Cerebellar nuclear complex (tissue), 1 donor: ENCODE measurements at regions not wholly inside any gene's neighbourhood (a gene's known extent, or its start where the extent isn't known, plus 50 kb on each side); places are given as distances from the start of the nearest gene placed in this dataset.

ENCODE experiments used
- DNase-seq, 2 experiments: peaks; one replicate each; lab custom pipeline; 2025; lab: John Stamatoyannopoulos, UW

DNA sequence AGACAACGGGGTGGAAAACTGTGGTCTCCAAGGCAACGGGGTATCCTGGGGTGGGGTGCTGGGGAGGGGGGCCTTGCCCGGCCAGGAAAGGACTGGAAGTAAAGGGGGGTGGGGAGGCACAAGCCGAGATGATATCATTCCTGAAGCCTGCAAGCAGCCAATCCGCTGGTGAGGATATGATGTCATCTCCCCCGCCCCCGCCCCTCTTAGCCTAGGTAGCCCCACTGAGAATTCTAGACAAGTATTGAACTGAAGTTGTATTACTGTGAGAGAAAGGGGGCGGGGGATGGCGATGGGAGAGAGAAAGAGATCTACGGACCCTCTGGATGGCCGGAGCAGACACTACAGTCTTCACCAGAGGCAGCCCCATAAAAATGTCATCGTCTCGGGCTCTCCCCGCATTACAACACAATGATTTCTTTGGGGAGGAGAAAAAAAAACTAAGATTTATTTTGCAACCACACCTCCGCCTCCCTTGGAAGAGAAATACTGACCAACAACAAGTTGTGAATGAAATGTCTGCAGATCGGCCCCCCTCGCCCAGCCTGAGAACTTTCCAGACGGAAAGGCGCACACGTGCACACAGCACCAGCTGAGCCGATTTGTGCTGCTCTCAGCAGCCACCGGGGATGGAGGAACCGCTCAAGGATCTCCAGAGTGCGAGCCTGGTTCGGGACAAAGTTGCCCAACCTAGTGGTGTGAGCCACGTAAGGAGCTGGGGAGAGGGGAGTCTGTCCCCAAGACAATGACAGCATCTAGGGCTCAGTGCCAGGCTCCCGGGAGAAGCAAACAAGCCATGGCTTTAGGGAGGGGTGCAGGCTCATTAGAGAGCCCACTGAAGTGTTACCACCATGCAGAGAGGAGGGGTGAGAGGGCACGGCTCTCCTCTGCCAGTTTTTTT is 222.1 kb downstream of the SOX9 start:
- no peak for DNase-seq

DNA sequence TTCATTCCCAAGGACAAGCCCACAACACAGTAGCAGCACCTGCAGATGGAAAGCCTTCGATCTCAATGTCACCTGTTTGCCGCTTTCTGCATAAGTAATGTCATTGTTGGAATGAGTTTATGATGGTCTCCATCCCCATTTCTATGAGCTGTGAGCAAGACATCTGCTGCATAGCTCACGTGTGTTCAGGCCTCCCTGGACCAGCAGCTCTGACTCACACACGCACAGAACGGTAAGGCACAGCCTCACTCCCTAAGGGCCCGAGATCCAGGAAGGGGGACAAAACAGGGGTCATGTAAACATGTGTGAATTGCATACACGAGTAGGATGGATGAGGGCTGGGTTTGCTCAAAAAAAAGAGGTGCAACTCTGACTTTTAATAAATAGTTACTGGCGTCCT is 223.1 kb downstream of the SOX9 start:
- DNase-seq, result no peak

DNA sequence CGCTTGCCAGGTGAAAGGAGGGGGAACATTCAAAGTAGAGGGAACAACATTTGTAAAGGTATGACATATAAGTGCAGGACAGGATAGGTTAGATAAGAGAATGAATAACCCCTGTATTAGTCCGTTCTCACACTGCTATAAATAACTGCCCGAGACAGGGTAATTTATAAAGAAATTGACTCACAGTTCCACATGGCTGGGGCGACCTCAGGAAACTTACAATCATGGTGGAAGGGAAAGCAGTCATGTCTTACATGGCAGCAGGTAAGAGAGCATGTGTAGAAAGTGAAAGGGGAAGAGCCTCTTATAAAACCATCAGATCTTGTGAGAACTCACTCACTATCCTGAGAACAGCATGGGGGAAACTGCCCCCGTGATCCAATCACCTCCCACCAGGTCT is 223.8 kb downstream of the SOX9 start:
- no peak for DNase-seq

DNA sequence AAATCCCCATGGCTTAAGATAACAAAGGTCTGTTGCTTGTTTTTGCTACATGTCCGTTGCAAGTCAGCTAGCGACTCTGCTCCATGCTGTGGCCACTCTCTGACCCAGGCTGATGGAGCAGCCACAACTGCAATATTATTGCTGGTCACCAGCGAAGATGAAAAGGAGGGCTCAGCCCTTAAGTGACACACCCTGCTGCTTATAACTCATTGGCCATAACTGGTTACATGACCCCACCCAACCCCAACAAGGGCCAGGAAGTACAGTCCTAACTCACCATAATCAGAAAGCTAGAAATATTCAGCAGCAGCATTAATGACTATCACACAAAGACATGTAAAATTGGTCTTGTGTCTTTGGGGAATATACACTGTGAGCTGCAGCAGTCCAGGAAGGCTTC is 224.3 kb downstream of the SOX9 start:
- no peak for DNase-seq

DNA sequence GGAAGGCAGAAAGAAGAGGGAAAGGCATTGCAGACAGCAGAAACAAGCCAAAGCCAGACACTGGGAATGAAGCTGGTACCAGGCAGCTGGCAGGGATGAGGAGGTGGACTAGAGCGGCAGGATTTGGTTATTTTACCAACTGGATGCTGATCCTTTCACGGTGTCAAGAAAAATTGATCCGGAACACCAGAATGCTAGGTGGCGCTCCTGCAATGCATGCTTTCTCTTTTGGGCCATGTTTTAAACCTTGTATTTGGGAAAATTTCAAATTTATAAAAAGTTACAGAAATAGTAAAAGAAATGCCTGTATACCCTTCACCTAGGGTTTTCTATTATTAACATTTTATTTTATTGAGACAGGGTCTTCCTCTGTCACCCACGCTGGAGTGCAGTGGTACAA is 224.7 kb downstream of the SOX9 start:
- DNase-seq, result no peak

DNA sequence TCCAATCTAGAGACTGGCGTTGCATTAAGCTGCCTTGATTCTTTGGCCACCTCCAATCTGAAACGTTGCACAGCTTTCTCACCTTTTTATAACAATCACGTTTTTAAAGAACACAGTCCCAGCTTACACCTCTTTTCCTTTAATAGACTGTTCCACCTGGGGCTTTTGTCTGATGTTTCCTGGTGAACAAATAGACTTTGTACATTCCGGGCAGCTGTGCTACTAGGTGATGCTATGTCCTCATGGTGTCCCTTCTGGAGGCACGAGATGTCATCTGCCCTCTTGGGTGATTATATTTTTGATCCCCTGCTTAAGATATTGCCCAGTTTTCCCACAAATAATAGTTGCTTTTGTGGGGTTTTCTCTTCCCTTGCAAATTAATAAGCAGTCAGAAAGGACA is 225.5 kb downstream of the SOX9 start:
- no peak for DNase-seq

DNA sequence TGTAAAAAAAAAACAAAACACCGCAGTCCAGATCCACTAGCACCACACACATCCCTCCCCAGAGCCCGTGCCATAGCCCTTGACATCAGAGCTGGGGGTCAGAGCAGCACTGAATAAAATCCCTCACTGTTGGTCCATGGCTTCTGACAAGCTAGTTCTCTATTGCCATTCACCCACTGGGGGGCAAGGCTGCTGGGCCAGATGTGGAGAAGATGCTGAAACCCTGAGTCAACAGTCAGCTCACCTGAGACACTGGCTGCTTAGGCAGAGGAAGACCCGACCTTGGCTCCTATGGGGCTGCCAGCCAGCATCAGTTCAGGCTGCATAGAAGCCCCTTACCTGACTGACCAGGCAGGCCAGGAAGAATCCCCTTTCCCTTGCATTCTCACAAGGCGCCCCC is 228.2 kb downstream of the SOX9 start:
- DNase-seq, result no peak

DNA sequence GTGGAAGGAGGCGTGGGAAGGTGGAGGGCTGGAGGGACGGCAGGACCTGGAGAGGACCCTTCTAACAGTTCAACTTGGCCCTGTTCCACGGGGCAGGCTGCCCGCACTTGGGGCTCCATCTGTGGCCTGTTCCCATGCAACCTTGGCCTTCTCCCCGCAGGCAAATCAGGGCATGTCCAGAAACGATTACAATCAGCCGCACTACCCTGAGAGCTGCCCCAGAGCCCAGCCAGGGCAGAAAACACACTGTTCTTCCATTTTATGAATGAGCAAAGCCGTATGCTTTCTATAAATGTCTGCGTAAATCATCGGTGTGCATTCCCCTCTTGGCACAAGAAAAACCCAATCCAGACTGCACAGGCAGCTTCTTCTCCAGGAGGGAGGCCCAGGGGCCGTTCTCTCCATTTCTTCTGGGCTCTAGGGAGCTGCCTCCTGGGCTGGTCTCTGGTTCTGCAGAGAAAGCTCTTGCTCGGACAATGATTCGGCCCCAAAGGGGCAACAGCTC is 228.7 kb downstream of the SOX9 start:
- DNase-seq, result no peak

DNA sequence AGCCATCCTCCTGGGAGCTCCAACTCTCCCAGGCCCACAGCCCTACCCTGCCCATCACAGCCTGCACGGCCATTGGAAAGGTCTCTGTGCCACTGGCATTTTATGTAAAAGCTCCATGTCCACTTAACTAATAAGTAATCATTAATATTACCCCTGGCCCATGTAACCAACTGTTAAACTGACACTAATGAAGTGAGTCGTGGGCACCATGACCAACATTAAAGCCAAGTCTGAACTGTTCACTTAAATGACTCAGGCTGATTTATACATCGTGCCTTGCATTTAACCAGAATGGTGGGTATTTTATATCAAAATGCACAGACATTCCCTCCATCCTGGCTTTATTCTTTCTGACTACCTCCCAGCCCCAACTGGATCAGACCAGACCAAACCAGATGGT is 229.3 kb downstream of the SOX9 start:
- DNase-seq, result no peak

DNA sequence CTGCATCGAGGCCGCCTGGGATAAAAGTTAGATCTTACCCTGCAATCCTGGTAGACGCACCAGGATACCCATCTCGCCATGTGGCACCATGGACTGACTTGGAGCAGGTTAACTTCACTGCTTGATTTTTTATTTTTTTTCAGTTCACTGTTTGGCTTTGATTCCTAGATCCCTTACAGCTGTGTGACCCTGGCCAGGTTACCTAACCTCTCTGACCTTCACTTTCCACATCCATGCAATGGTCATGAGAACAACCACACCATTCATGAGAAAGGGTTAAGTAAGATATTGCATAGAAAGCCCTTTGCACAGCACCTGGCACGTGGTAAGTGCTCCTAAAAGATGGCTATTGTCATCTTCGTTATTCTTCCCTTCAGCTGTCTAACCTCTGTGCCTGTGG is 230.5 kb downstream of the SOX9 start:
- no peak for DNase-seq

DNA sequence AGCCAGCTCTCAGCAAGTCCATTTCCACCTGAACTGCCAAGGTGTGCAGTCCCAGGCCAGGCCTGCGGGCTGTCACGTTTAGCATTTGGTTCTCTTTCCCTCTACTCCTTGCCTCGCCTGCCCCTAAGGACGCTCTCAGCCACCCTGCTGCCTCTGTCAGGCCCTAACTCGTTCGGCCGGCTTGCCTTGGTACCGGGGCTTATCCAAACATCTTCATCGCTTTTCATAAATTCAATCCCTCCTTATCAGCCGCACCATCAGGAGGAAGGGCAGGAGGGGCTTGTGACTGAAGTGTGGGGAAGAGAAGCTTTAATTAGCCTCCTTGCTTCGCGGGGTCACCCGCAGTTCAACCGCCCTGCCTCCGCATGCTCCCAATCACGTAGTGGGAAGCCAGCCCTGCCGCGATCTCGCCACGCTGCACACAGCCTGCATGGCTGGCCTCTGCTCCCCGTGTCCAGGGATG is 231.1 kb downstream of the SOX9 start:
- no peak for DNase-seq

DNA sequence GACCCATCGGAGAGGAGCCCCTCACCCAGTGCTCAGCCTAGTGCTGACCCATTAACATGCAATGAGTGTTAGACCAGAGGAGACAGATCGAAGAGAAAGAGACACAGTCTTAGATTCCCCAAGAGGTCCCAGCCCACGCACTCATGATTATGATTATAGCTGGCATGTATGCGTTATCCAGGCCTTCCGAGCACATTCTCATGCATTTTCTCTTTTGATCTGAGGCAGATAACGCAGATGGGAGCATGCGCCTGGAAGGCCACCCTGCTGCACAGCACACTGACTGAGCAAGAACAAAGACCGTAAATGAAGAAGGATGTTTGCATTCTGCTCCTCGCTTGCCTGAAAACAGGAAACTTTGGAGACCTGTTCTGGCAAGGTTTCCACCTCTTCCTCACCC is 232.7 kb downstream of the SOX9 start:
- no peak for DNase-seq

DNA sequence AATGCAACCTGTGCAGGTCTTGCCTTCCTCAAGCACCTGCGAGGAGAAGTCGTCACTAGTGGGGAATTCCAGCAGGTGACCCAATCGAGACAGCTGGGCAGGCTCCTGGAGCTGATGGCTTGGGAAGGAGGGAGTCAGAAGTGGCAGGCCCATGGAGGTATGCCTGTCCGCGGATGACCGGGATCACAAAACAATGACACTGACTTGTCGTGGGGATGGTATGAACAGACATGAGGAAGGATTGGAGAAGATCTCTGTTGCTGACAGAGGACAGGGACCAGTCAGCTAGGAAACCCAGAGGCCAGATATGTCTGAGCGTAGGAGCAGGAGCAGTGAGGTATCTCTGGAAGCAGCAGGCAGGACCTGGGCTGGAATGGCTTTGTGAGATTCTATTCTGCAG is 233.3 kb downstream of the SOX9 start:
- no peak for DNase-seq

DNA sequence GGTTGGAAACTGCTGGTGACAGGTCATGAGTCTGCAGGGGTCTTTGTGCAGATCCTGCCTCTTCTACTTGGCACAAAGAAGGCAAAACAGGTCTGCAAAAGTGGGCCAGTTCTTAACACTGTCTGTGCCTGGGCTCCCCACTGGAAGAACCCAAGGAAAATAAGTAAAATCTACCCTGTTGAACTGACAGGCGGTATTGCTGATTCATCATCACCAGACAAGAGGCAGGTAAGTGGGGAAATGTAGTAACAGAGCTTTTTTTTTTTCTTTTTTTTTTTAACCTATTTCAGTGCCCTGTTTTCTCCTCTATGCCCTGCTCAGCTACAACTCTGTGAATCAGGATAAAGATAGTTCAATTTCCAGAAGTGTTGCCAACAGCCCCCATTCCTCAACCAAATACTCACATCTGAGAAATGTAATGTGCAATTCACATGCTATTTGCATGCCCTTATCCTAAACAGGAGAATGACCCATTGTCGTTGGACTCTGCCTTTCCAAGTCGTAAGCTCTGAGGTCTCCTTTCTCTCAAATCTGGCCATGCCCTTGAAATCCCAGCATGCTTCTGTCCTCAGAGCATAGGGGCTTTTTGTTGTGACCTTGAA is 237.0 kb downstream of the SOX9 start:
- DNase-seq, result no peak

DNA sequence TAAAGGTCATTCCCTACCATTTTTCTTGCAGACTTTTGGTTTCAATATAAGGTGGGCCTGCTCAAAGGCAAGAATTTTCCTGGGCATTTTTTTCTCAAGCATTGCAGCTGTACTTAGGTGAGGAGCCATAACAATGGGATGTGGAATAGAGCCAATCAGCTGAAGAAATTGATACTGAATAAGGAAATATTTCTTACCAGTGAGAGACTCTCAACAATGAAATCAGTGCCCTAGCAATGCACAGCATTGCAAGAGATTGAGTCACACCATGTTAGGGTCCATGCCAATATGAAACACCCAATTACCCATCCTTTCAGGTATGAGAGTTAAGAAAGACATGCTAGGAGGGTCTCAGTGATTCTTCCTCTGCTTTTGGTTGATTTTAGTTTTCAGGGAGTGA is 237.6 kb downstream of the SOX9 start:
- DNase-seq, result no peak

DNA sequence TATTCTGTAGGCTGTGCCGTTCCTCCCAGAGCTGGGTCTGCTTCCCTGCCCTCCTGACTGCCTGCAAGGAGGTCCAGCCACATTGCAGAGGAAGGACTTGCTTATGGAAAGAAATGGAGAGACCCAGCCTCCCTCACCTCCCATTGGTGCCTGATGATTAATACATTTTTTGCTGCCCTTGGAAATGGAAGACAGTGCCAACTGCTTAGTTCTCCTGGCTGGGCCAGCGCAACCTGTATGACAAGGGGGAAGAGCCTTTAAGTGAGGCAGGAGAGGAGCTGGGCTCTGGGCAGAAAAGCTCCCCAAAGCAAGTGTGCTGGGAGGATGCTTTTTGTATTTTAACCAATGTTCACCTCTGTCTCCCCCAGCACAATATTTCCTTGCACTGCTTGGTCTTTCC is 238.5 kb downstream of the SOX9 start:
- no peak for DNase-seq

DNA sequence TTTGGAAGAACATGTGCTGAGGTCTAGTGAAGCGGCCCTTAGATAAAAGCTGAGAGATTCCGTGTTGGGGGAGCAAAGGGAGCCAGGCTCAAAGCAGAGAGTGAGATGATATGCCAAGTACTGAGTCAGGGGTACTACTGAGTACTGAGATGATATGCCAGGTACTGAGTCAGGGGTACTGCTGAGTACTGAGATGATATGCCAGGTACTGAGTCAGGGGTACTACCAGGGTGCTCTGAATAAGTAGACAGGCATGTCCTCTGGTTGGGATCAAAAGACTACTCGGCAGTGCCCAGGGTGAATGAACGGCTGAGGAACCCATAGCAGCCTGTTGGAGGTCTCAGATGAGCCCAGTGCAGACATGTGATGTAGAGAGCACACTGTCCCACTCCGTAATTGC is 239.0 kb downstream of the SOX9 start:
- no peak for DNase-seq

DNA sequence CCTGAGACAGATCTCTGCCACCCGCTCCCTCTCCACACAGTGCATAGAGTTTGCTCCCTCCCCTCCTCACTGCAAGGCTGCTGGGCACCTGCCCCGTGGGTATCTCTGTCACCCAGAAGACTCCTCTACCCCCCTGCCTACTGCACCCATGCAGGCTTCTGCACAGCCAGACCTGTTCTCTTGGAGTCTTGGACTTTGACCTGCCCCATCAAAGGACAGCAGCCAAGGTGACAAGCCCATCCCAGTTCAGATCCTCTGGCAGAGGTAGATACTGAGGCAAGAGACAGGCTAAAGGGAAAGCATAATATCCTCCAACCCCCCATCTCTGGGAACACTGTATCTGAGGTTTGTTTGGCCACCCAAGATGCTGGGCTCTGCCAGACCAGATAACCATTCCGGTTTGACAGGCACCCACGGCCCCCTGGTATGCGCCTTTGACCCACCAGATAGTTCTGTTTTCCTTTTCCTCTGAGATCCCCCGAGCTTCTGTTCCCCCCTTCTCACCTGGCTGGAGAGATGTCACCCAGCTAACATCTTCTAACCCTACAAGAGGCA is 239.6 kb downstream of the SOX9 start:
- no peak for DNase-seq

DNA sequence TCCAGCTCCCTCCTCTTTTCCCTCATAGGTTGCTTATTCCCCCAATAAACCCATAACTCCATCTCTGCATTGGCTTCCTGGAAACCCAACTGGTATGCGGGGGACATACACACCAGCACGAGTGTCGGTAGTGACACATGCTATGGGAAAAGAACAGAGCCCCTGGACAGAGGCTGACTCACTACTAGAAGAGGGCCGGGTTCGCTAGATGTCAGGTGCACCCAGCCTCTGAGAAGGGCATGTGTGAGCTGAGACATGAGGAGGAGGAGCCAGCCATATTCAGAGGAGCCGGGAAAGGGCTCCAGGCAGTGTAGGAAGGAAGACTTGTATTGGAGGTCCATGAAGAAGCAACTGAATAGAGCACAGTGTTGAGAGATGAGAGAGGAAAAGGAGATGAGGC is 241.1 kb downstream of the SOX9 start:
- DNase-seq, result no peak

DNA sequence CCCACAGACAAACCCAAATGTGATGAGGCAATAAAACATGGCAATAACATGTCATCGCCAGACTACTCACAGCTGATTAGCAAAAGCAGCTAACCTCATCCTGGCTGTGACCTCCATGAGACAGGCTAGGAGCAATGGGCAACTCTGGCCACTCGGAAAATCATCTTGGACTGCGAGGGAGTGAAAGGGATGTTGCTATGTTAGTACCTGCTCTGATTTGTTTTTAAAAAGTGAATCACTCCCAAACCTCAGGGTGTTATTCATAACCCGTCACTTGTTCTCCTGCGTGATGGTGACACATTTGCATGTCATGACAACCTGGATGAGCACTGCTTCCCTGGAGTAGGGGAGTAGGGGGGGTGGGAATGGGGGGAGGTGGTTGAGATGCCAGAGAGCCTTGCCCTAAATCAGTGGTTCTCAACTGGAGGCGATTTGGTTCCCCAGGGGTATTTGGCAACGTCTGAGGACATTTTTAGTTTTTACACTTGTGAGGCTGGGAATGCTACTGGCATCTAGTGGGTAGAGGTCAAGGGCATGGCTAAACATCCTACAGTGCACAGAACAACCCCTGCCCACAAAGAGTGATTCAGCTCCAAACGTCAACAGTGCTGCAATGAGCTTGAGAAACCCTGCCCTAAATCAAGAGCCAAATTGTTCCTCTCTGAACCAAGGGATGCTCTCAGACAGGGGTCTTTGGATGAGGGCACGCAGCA is 241.7 kb downstream of the SOX9 start:
- DNase-seq, result no peak

DNA sequence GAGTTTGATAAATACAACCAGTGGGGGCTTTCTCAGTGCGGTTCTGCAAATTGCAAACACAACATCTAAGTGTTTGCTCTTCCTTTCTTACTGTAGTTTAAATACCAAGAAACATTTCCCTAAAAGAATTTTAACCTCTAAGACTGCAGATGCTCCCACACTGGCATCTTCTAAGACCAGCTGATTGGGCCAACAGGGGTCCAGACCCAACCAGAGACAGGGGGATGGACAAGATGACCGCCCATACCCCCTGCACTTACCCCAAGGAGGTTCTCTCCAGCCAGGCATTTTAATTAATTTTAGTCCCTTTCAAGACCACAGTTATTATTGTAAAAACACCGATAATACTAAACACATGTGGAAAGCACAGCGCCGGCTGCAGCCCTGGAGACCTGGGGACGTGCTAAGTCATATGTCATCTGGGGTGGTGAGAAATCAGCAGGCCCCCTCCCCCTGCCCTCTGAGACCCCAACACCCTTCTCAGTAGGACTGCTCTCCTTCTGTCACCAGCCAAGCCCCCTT is 242.3 kb downstream of the SOX9 start:
- no peak for DNase-seq

DNA sequence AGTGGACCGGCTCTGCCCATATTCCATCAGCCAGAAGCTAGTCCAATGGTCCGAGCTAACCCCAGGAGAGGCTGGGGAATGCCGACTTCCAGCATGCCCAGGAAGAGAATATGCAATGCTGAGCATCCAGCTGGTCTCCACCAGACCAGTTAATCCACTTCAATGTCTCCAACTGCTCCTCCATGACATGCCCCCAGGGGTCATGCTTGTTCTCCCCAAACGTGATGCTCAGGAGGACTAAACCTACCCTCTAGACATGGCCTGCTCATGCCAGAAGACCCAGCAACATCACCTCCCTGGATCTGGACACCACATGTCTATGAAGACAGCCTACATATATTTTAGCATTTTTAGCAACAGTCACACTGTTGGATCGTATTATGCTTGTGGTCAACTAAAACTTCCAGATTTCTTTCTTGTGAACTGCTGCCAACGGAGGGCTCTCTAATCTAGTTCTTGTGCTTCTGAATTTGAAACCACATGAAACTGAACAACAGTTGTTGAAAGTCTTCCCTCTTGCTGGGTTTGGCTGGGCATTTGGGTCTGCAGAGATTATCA is 245.1 kb downstream of the SOX9 start:
- DNase-seq, result no peak
